ENCODE measurements at regions not wholly inside any gene's neighbourhood (a gene's known extent, or its start where the extent isn't known, plus 50 kb on each side); places are given as distances from the start of the nearest gene placed in this dataset.
"Not testable (repeated sequence)": the region's sequence is repeated elsewhere in the genome, so short reads cannot be mapped to it uniquely, and the experiment has no call there.

- not testable (repeated sequence) for TF ChIP-seq CTCF (IDR thresholded peaks at IDR 0.05; ENCODE audit: insufficient read depth, low read depth, low read length); EZH2 (IDR thresholded peaks at IDR 0.05; ENCODE audit: insufficient read depth, low read length)
Measured at GRCh38 chrX:73961867-73962266, 109.4 kb upstream of the XIST start.
